ENCODE measurements at regions not wholly inside any gene's neighbourhood (a gene's known extent, or its start where the extent isn't known, plus 50 kb on each side); places are given as distances from the start of the nearest gene placed in this dataset.
"Not testable (repeated sequence)": the region's sequence is repeated elsewhere in the genome, so short reads cannot be mapped to it uniquely, and the experiment has no call there.

DNA sequence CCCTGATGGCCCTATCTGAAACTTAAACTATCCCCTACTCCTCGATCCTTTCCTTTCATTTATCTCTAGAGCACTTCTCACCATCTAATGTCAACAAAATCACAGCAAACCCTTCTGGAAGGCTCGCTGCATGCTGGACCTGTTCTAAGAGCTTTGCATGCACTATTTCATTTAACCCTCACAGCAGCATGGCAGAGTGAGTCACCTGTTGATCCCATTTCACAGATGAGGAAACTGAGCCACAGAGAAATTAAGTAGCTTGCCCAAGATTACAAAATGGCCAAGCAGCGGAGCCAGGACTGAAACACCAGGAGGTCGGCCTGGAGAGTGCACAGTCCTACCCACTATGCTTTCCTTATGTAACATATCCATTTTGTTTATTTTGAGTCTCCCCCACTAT lies 93.1 kb downstream of the ZNF622 start:
- no peaks in the 10 kb centered on the region for H3F3A ChIP-seq (ENCODE audit: insufficient read depth)

DNA sequence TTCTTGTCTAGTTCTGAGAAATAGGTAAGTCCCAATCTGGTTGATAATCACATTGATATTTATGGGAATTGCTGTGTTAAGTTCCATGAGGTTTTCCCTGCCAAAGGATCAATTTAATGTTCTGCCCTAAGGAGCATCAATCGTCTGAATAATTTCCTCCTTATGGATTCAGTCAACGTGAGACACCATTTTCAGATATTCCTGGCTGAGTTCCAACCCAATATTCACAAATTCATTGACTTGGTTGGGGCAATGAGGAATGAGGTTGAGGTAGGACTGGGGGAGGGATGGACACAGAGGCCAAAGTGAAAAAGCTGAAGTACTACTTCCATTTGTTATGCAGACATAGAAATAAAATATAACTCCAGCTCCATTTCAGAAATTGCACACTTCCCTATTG lies 99.1 kb downstream of the ZNF622 start:
- DNase-seq = no peak
- no peaks in the 10 kb centered on the region for H3K36me3 ChIP-seq (ENCODE audit: low read depth)
- H3K4me2 ChIP-seq (ENCODE audit: unreplicated experiment) = no peak overlapping the region
- no peaks in the 10 kb centered on the region for H3F3A ChIP-seq (ENCODE audit: insufficient read depth)
- H3K27ac ChIP-seq = no peak overlapping the region
- no peaks in the 10 kb centered on the region for H3K9me2 ChIP-seq (ENCODE audit: insufficient read depth)
- peaks cover 7% of the 10 kb centered on the region; the same call in 1 of the 2 replicates for H3K27me3 ChIP-seq (replicated peaks; ENCODE audit: insufficient read depth)
- in situ Hi-C loops (cut with MboI) = no loop called here
- H3K79me2 ChIP-seq (ENCODE audit: insufficient read depth) = no peaks in the 10 kb centered on the region
- no peak overlapping the region for H2AFZ ChIP-seq
- no peaks in the 10 kb centered on the region for H3K9me3 ChIP-seq (ENCODE audit: low read depth)
- 0 to 4% methylated on average over 2 of the region's 2 CpGs for WGBS, 2 experiments (ENCODE audit: low coverage in 1 of 2, low lambda C conversion rate in 2 of 2, missing lambda C conversion rate in 2 of 2)
- no peak overlapping the region for H3K9ac ChIP-seq
- no peaks in the 10 kb centered on the region for H3K4me1 ChIP-seq (ENCODE audit: insufficient read depth)
- TF ChIP-seq EZH2 (IDR thresholded peaks at IDR 0.05; ENCODE audit: insufficient read depth, poor library complexity, severe bottlenecking) (no peak), EZH2phosphoT487 (IDR thresholded peaks at IDR 0.05; ENCODE audit: insufficient read depth, low read depth) (no peak)
- H3K4me3 ChIP-seq = no peak overlapping the region
- no peaks in the 10 kb centered on the region for H4K20me1 ChIP-seq (ENCODE audit: insufficient read depth)

More for the DNA sequence above, 93.1 kb downstream of the ZNF622 start:
- Histone ChIP-seq H3K27ac (no peak overlapping the region), H3K36me3 (ENCODE audit: low read depth) (no peaks in the 10 kb centered on the region), H3K9ac (no peak overlapping the region), H3K27me3 (replicated peaks; ENCODE audit: insufficient read depth) (peaks cover 6% of the 10 kb centered on the region; the same call in 1 of the 2 replicates), H2AFZ (no peak overlapping the region), H3K4me1 (ENCODE audit: insufficient read depth) (no peaks in the 10 kb centered on the region), H3K4me3 (no peak overlapping the region), H3K9me2 (ENCODE audit: insufficient read depth) (no peaks in the 10 kb centered on the region), H3K79me2 (ENCODE audit: insufficient read depth) (no peaks in the 10 kb centered on the region), H4K20me1 (ENCODE audit: insufficient read depth) (no peaks in the 10 kb centered on the region), H3K9me3 (ENCODE audit: low read depth) (no peaks in the 10 kb centered on the region), H3K4me2 (ENCODE audit: unreplicated experiment) (no peak overlapping the region)
- no peak for DNase-seq
- WGBS, 2 experiments (ENCODE audit: low coverage in 1 of 2, low lambda C conversion rate in 2 of 2, missing lambda C conversion rate in 2 of 2) = 36% methylated on average over 4 of the region's 4 CpGs
- TF ChIP-seq EZH2phosphoT487 (IDR thresholded peaks at IDR 0.05; ENCODE audit: insufficient read depth, low read depth) = no peak
- TF ChIP-seq EZH2 (IDR thresholded peaks at IDR 0.05; ENCODE audit: insufficient read depth, poor library complexity, severe bottlenecking) = no peak
- in situ Hi-C loops (cut with MboI) = no loop called here

DNA sequence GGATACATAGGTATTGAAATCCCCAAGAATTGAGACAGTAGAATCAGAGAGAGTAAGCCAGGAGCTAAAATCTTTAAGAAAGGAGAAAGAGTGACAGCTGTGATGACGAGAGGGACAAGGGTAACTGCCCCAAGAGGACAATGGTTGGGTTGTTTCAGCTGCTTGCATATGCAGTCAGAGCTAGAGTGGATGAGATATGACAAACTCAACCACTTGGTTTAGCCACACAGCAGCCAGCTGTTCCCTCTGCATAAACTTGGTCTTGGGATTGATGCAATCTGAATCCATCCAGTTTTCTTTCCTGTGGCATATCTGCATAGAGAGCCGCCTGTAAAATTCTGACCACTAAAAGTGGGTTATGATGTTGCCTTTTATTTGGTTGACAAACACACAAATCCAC lies 100.7 kb downstream of the ZNF622 start:
- in situ Hi-C loops (cut with MboI) = no loop called here
- WGBS, 2 experiments (ENCODE audit: low coverage in 1 of 2, low lambda C conversion rate in 2 of 2, missing lambda C conversion rate in 2 of 2) = 11 to 18% methylated on average over 2 of the region's 2 CpGs
- no peaks in the 10 kb centered on the region for H3K79me2 ChIP-seq (ENCODE audit: insufficient read depth)
- TF ChIP-seq EZH2 (IDR thresholded peaks at IDR 0.05; ENCODE audit: insufficient read depth, poor library complexity, severe bottlenecking) = no peak
- TF ChIP-seq EZH2phosphoT487 (IDR thresholded peaks at IDR 0.05; ENCODE audit: insufficient read depth, low read depth) = no peak
- no peaks in the 10 kb centered on the region for H3K36me3 ChIP-seq (ENCODE audit: low read depth)
- no peak overlapping the region for H3K4me3 ChIP-seq
- H3K4me2 ChIP-seq (ENCODE audit: unreplicated experiment) = no peak overlapping the region
- DNase-seq = no peak
- H4K20me1 ChIP-seq (ENCODE audit: insufficient read depth) = no peaks in the 10 kb centered on the region
- H2AFZ ChIP-seq = no peak overlapping the region
- no peaks in the 10 kb centered on the region for H3F3A ChIP-seq (ENCODE audit: insufficient read depth)
- H3K9me3 ChIP-seq (ENCODE audit: low read depth) = no peaks in the 10 kb centered on the region
- H3K27me3 ChIP-seq (replicated peaks; ENCODE audit: insufficient read depth) = peaks cover 7% of the 10 kb centered on the region; the same call in 1 of the 2 replicates
- no peaks in the 10 kb centered on the region for H3K9me2 ChIP-seq (ENCODE audit: insufficient read depth)
- H3K4me1 ChIP-seq (ENCODE audit: insufficient read depth) = no peaks in the 10 kb centered on the region
- no peak overlapping the region for H3K27ac ChIP-seq
- no peak overlapping the region for H3K9ac ChIP-seq

DNA sequence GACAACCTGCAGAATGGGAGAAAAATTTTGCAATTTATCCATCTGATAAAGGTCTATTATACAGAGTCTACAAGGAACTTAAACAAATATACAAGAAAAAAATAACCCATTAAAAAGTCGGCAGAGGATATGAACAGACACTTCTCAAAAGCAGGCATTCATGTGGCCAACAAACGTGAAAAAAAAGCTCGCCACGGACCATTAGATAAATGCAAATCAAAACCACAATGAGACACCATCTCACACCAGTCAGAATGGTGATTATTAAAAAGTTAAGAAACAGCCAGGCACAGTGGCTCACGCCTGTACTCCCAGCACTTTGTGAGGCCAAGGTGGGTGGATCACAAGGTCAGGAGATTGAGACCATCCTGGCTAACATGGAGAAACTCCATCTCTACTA lies 112.2 kb downstream of the ZNF622 start:
- H3K27ac ChIP-seq; H3K9me2 ChIP-seq (ENCODE audit: insufficient read depth); H3K9ac ChIP-seq; H3K4me1 ChIP-seq (ENCODE audit: insufficient read depth); H4K20me1 ChIP-seq (ENCODE audit: insufficient read depth); H3K79me2 ChIP-seq (ENCODE audit: insufficient read depth); DNase-seq; H3K9me3 ChIP-seq (ENCODE audit: low read depth); H3K4me3 ChIP-seq; H3F3A ChIP-seq (ENCODE audit: insufficient read depth); H2AFZ ChIP-seq; H3K4me2 ChIP-seq (ENCODE audit: unreplicated experiment); H3K36me3 ChIP-seq (ENCODE audit: low read depth); in situ Hi-C loops (cut with MboI); H3K27me3 ChIP-seq (replicated peaks; ENCODE audit: insufficient read depth): not testable (repeated sequence)
- WGBS, 2 experiments (ENCODE audit: low coverage in 1 of 2, low lambda C conversion rate in 2 of 2, missing lambda C conversion rate in 2 of 2) = 28 to 34% methylated on average over 5 of the region's 5 CpGs

DNA sequence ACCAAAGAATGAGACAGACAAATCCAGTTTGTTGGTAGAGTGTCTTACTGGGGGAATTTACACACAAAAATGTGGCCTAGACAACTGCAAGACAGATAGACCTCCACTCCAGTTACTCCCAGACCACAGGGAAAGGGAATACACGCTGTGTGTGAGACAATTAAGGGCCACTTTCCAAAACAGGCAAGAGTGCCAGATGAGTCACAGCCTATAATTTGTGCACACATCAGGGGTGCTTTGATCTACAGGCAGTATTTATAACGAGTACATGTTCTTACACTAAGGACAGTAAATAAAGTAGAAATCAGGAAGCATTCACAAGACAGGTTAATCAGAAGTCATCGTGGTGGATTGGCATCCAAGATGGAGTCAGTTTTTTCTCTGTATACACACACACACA lies 114.8 kb downstream of the ZNF622 start:
- no peaks in the 10 kb centered on the region for H3F3A ChIP-seq (ENCODE audit: insufficient read depth)
- H4K20me1 ChIP-seq (ENCODE audit: insufficient read depth) = no peaks in the 10 kb centered on the region
- TF ChIP-seq EZH2 (IDR thresholded peaks at IDR 0.05; ENCODE audit: insufficient read depth, poor library complexity, severe bottlenecking) (no peak), EZH2phosphoT487 (IDR thresholded peaks at IDR 0.05; ENCODE audit: insufficient read depth, low read depth) (no peak)
- H3K4me3 ChIP-seq = no peak overlapping the region
- H2AFZ ChIP-seq = no peak overlapping the region
- no peak overlapping the region for H3K9ac ChIP-seq
- no peaks in the 10 kb centered on the region for H3K9me2 ChIP-seq (ENCODE audit: insufficient read depth)
- WGBS, 2 experiments (ENCODE audit: low coverage in 1 of 2, low lambda C conversion rate in 2 of 2, missing lambda C conversion rate in 2 of 2) = 4 to 9% methylated on average over 3 of the region's 3 CpGs
- no peak overlapping the region for H3K4me2 ChIP-seq (ENCODE audit: unreplicated experiment)
- no peaks in the 10 kb centered on the region for H3K9me3 ChIP-seq (ENCODE audit: low read depth)
- in situ Hi-C loops (cut with MboI) = no loop called here
- H3K27me3 ChIP-seq (replicated peaks; ENCODE audit: insufficient read depth) = peaks cover 9% of the 10 kb centered on the region; the same call in 1 of the 2 replicates
- no peaks in the 10 kb centered on the region for H3K79me2 ChIP-seq (ENCODE audit: insufficient read depth)
- no peaks in the 10 kb centered on the region for H3K4me1 ChIP-seq (ENCODE audit: insufficient read depth)
- peak; percentile 5 for DNase-seq
- no peak overlapping the region for H3K27ac ChIP-seq
- no peaks in the 10 kb centered on the region for H3K36me3 ChIP-seq (ENCODE audit: low read depth)
